HUDEP-2 (cell line): ENCODE measurements at regions not wholly inside any gene's neighbourhood (a gene's known extent, or its start where the extent isn't known, plus 50 kb on each side); places are given as distances from the start of the nearest gene placed in this dataset.

Experiments
- DNase-seq, 76 experiments: peaks; one replicate each; lab custom pipeline; 2025; ENCODE audit not compliant: unreplicated experiment in 76 of 76; lab: John Stamatoyannopoulos, UW

DNA sequence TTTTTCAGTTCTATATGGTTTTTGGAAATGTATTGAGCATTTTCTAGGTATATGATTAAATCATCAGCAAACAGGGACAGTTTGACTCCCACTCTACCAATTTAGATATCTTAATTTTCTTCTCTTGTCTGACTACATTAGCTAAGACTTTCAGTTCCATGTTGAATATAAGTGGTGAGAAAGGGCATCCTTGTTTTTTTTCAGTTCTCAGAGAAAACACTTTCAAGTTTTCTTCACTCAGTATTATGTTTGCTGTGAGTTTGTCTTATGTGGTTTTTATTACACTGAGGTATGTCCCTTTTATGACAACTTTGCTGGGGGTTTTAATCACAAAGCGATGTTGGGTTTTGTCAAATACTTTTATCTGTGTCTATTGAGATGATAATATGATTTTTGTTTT, 352.6 kb downstream of the KDM5D start:
- no peak for DNase-seq

DNA sequence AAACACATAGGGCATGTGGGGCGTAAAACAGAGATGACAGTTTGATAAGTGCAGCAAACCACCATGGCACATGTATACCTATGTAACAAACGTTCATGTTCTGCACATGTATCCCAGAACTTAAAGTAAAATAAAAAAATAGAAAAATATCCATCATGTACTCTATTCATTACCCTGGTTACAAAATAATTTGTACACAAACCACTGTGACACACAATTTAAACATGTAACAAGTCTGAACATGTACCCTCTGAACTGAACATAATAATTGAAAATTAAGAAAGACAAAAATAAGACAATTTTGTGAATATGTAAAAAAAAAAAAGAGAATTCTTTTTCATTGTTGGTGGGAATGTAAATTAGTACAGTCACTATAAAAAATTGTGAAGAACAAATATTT, 379.2 kb downstream of the KDM5D start:
- DNase-seq: no peak

DNA sequence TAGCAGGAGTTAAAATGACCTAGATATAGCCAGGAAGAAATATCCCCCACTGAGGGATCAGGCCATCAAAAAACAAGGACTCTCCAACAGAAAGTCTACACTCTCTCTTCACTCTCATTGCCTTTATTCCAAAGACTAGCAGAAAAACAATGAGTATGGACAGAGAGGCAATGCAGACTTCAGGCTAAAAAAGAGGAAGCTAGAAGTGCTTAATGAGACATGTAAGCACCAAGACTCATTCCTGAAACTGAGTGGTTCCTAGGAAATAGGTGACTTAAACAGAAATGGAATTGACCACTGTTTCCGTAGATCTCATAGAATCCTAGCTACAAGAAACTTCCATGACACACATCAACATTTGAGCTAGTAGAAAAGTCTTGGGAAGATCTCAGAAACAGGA, 387.3 kb downstream of the KDM5D start:
- no peak for DNase-seq

DNA sequence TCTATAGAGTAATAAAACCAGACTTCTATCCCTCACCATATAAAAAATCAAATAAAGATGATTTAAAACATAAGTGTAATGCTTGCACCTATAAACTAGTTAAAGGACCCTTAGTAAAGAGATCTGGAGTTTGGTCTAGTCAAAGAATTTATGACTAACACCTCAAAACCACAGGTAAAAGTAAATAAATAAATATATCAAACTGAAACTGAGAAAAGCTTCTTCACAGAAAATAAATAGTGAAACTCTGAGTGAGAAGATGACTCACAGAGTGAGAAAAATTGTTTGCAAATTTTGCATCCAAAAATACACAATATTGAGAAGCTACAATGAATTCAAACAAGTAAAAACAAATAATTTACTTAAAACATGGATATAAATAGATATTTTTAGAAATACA, 387.8 kb downstream of the KDM5D start:
- no peak for DNase-seq

DNA sequence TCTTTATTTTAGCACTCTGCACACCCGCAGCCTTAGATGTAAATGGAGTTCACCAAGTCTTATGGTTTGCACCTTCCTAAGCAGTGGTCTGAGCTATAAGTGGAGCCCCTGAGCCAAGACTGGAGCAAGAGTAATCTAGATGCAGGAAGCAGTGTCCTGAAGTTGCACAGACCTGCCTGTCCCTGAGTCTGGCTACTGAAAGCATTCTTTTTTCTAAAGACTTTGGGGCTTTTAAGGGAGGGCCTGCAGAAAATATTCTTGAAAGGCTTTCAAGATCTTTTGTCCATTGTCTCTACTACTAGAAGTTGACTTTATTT, 389.7 kb downstream of the KDM5D start:
- peak in 1 of 76 experiments; percentile 0 for DNase-seq

DNA sequence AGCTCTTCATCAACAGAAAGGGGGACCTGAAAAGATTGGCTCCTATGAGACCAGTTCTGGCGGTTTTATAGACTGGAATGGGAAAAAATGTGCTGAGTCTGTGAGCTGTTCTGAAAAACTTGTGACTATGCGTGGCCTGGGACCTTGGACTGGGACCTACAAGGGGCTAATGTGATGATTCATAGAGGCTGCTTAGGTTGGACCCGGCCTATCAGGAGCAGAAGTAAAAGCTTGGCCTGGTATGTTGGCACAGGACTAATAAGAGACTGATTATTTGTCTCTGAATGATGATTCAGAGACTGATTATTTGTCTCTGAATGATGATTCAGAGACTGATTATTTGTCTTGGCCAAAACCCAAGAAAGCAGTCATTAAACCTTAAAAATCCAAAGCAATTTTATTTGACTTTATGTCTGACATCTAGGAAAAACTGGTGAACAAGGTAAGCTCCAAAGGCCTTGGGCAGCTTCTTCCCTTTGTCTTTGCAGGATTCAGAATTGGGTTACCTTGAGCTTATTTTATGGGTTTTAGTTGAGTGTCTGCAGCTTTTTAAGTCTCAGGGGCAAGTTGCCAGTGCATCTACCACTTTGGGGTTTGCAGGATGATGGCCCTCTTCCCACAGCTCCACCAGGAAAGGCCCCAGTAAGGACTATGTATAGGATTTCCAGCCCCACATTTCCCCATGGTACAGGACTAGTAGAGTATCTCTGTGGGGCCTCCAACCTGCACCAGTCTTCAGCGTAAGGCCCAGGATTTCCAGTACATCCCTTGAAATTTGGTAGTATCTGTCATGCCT, 390.3 kb downstream of the KDM5D start:
- peak in 1 of 76 experiments; percentile 0 for DNase-seq

DNA sequence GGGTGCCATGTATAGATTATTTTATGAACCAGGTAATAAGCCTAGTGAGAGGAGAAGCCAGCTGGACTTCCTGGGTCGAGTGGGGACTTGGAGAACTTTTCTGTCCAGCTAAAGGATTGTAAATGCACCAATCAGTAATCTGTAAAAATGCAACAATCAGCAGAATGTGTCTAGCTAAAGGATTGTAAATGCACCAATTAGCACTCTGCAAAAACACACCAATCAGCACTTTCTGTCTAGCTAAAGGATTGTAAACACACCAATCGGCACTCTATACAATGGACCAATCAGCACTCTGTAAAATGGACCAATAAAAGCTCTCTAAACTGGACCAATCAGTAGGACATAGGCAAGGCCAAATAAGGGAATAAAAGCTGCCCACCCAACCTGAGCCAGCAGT, 392.9 kb downstream of the KDM5D start:
- DNase-seq: no peak

DNA sequence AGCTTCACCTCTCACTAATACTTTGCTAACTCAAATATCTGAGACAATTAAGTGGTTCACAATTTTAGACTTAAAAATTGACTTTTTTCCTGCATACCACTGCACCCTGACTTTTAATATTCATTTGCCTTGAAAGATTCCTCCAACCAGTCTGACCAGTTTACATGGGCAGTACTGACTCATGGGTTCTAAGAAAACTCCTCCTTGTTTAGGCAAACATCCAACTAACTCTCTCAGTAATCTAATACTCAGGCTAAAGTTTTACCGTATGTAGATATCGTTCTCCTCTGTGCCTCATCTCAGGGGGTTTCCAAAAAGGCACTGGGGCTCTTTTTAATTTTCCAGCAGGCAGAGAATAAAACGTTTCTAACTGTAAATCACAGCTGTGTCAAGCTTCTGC, 422.8 kb downstream of the KDM5D start:
- no peak for DNase-seq

DNA sequence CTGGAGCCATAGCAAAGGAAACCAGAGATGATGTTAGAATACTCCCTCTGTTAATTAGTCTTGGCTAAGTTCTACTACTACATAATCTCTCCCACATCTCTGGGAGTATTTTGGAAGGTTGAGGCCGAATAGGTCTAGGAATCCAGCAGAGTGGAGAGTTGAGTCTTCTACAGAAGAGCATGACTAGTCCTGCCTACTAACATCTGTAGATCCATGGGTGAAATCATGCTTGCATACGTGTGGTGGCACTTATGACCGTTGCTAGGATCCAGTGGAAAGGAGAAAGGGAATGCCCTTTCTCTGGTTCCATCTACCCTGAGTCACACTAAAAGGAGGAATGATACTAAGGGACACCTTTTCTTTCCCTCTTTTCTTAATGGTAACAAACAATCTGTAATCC, 425.4 kb downstream of the KDM5D start:
- no peak for DNase-seq

DNA sequence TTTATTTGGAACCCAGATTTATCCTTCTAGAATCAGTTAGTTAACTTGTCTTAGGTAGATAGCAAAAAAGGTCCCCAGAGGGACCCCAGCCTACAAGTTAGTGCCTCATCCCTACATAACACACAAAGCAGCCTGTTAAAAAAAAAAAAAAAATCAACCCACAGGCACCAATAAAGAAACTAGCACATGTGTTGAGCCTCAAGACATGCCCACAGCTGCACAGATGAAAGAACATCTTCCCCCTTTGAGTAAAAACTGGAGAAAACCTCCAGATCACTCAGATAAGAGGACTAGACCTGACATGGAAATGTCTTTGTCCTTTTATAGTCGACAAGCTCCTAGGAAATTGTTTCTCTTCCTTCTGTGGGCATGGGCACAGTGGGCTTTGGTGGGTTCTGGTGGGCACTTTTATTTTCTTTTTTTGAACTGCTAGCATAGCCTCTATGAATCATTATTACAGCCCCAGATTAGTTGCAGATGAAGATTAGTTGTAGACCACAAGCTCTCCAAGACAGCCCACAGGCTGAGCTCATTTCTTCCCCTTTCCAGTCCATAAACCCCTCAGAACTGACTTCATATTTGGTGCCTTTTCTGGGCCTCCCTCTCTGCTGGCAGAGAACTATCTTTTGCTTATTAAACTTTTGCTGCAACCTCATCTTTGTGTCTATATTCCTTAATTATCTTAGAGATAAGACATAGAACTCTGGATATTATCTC, 427.1 kb downstream of the KDM5D start:
- no peak for DNase-seq

DNA sequence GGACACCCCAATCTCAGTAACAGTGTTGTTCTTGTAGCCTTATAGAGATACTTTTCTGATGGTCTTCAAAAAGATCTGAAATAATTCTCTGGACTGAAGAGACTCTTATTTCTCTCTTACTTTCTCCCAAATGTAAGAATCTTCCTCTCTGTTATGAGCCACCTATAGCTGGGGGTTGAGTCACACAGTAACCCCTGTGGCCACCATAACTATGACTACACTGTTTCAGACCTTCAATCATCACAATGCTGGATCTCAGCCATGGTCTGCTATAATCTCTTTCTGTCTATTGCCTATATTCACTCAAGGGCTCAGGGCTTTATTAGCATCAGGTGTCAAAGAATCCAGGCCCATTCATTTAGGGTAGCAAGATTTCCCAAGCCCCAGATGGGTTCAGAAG, 436.9 kb downstream of the KDM5D start:
- DNase-seq: no peak

DNA sequence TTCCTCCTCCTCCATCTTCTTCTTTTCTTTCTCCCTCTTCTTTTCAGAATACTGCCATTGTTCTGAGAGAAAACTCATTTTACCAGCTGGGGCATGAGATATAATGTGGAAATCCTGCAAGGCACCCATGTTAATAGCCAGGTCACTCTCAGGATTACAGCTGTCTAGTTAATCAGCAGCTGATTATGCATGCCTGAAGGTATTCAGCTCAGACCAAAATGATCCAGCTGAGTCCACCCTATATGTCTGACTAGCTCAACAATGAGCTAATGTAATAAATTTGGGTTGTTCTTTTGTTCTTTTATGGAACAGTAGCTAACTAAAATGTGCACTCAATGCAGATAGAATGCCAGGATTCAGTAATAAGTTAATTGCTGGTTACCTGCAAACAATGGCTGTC, 441.4 kb downstream of the KDM5D start:
- DNase-seq: no peak

DNA sequence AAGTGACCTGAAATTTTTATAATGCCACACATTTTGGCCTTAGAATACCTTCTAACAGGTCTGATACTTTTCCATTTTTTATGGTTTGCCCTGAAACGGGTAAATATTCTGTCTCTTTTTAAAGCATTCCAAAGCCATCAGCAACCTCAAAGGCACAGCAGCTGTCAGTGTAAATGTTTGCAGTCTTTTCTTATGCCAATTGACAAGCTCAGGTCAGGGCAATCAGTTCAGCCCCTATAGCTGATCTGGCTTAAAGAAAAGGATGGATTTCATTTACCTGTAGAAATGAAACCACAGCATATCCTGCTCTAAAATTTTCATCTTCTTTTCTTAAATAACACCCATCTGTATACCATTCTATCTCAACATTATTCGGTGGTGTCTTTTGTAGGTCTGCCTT, 453.6 kb downstream of the KDM5D start:
- no peak for DNase-seq

DNA sequence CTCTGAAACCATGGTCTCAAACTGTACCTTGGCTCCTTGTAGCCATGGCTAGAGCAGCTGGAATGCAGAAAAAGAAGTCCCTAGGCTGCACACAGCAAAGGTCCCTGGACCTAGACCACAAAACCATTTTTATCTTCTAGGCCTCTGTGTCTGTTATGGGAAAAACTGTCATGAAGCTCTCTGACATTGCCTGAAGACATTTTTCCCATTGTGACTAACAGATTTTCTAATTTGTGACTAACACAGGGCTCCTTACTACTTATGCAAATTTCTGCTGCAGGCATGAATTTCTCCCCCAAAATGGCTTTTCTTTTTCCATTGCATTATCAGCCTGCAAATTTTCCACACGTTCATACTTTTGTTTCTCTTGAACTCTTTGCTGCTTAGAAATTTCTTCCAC, 470.4 kb downstream of the KDM5D start:
- no peak for DNase-seq

DNA sequence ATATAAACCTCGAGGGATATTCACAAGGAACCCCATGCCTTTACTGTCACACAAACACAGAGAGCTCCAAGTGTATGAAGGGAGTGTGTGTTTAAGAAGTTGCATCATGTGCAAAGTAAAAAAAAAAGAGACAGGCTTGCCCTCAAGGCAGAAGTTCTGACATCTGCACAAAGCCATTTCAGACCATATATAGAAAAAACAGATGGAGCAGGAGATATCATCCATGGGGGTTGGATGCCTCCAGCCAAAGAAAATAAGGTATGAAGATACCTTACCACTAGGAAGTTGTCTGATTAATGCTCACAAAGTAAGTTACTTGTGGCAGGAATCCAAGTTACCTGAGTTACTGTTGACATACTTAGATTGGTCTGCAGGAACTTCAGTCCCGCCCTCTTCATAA, 476.2 kb downstream of the KDM5D start:
- DNase-seq: no peak

DNA sequence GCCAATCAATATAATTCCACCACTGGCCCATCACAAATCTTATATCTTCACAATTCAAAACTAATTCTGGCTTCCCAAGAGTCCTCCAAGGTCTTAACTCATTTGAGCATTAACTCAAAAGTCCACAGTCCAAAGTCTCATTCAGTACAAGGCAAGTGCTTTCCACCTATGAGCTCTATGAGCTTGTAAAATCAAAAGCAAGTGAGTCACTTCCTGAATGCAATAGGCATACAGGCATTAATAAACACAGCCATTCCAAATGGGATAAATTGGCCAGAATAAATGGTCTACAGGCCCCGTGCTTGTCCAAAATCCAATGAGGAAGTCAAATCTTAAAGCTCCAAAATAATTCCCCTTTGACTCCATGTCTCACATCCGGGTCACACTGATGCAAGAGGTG, 479.1 kb downstream of the KDM5D start:
- no peak for DNase-seq

DNA sequence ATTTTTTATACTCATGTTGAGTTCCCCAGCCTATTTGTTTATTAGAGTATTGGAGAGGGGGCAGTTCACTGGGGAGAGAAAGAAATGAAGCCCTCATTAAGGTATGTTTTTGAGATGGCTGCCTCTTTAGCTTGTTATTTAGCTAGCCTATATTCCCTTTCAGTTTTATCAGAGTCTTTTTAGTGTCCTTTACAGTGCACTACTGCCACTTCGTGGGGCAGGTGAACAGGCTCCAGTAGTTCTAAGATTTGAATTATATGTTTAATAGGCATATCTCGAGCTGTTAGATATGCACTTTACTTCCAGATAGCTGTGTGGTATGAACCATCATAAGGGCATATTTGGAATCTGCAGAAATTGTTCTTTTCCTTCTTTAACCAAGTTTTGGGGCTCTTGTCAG, 482.2 kb downstream of the KDM5D start:
- DNase-seq: no peak

DNA sequence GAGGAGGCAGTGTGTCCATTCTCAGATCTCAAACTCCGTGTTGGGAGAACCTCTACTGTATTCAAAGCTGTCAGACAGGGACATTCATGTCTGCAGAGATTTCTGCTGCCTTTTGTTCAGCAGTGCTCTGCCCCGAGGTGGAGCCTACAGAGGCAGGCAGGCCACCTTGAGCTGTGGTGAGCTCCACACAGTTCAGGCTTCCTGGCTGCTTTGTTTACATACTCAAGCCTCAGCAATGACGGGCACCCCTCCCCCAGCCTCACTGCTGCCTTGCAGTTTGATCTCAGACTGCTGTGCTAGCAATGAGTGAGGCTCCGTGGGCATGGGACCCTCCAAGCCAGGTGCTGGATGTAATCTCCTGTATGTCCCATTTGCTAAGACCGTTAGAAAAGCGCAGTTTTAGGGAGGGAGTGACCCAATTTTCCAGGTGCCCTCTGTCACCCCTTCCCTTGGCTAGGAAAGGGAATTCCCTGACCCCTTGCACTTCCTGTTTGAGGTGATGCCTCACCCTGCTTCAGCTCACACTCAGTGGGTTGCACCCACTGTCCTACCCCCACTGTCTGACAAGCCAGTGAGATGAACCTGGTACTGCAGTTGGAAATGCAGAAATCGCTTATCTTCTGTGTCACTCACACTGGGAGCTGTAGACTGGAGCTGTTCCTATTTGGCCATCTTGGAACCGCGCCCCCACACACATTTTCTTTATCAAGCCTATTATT, 458.9 kb upstream of the HSFY2 start:
- DNase-seq: no peak

DNA sequence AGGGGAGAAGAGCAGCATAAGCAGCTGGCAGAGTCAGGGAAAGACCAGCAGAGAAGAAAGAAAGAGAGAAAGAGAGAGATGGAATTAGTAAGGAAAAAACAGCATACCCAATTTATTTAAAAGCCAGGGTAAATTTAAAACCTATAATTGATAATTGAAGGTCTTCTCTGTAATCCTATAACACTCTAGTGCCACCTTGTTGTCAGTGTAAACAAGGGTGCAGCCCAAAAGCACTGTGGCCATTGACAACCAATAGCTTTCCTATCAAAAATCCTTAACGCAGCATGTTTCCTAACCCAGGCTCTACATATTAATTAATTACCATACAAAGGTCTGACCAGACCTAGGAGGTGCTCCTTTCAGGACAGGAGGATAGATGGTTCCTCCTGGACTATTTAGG, 447.2 kb upstream of the HSFY2 start:
- no peak for DNase-seq

DNA sequence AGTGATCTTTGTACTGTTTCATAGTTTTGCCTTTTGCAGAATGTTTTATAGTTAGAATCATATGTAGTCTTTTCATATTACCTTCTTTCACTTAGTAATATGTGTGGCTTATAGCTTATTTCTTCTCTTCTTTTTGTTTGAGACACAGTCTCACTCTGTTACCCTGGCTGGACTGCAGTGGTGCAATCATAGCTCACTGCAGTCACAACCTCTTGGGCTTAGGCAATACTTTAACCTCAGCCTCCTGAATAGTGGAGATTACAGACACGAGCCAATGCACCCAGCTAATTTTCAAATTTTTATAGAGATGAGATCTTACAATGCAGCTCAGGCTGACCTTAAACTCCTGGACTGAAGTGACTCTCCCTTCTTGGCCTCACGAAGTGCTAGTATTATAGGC, 435.4 kb upstream of the HSFY2 start:
- no peak for DNase-seq

DNA sequence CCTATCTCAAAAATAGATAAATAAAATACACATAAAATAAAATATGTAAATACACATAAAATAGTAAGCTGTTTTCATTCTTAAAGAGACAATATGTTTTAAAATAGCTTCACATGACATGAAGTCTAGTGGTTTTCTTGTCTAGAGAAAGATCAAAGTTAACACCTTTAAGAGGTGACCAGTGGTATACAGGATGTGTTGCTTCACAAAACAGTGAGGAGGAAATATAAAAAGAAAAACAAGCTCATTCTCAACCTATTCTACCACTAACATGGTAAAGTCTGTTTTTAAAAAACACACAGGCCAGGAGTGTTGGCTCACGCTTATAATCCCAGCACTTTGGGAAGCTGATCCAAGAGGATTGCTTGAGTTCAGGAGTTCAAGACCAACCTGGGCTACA, 433.5 kb upstream of the HSFY2 start:
- DNase-seq: no peak

DNA sequence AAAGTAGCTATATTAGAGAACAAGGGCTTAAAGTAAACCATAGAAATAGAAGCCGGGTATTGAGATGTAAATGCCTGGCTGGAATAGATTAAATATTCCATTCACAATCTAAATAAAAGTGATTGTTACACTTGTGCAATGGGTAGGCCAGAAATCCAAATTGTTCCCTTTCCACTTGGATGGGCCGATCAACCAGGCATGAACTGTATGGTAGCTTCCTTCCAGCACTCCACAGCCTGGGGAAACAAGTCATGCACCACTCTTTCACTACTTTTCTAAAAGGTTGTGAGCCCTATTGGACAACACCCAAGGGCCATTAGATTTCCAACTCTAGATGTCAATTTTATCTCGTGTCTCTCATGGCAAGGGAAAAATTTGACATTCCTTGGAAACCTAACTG, 407.3 kb upstream of the HSFY2 start:
- DNase-seq: no peak
